HCT116 (cell line): ENCODE measurements at regions not wholly inside any gene's neighbourhood (a gene's known extent, or its start where the extent isn't known, plus 50 kb on each side); places are given as distances from the start of the nearest gene placed in this dataset.
"Not testable (repeated sequence)": the region's sequence is repeated elsewhere in the genome, so short reads cannot be mapped to it uniquely, and the experiment has no call there.

Source experiments
- ATAC-seq: fragments of 200-7000 bp; cut with Tn5 transposase; 2 replicates; pipeline ENCODE4 v1.9.1; 2020; ENCODE audit warnings: mild to moderate bottlenecking, moderate library complexity
- BruUV-seq: library from RNA; stranded (reverse); fragments of 400-500 nt; replicated peaks from 2 replicates; lab custom pipeline; 2021; lab: Mats Ljungman, UMichigan
- CTCF ChIA-PET: fragments of 300-600 bp; sonication (Branson Sonifier 250); formaldehyde crosslinking; loops from one replicate; lab custom pipeline; 2021; ENCODE audit warnings: antibody characterized with exemption; lab: Charles Lee
- POLR2A ChIA-PET: fragments of 300-600, 350-600 bp; sonication (Branson Sonifier 250); formaldehyde crosslinking; loops from one replicate; lab custom pipeline; 2021; ENCODE audit warnings: antibody characterized with exemption; lab: Charles Lee
- RAD21 ChIA-PET, 2 experiments: fragments of 300-600 bp; sonication (Branson Sonifier 250); formaldehyde crosslinking; loops; one replicate each; lab custom pipeline; 2023; ENCODE audit warnings: low total read pairs in 2 of 2; ENCODE audit not compliant: uncharacterized antibody in 2 of 2, unreplicated experiment in 2 of 2, low non-redundant PET in 1 of 2; lab: Charles Lee
- DNase-seq: peaks from one replicate; pipeline ENCODE4 v3.0.0-alpha.2; 2010; ENCODE audit warnings: low read depth, low spot score
- H2AFZ ChIP-seq: fragments of 200-600 bp; shearing (Covaris generic), sonication (generic); 2 replicates; pipeline ENCODE4 v1.6.1; 2017; ENCODE audit warnings: low read depth, mixed run types, mixed read lengths, antibody characterized with exemption, low read length; ENCODE audit not compliant: poor library complexity, severe bottlenecking
- H3K27ac ChIP-seq: 2 replicates; pipeline ENCODE4 v1.5.1; 2012; ENCODE audit warnings: low read depth, low read length
- H3K27me3 ChIP-seq: fragments of 200-600 bp; sonication (generic); 2 replicates; pipeline ENCODE4 v1.6.1; 2016; ENCODE audit warnings: mixed run types, low read length, mixed read lengths; ENCODE audit not compliant: insufficient read depth
- H3K36me3 ChIP-seq, 2 experiments: fragments of 200-500 bp in 1 of 2; fragments of 200-600 bp in 1 of 2; sonication (Bioruptor generic) in 1 of 2; sonication (generic) in 1 of 2; 2 replicates each; pipeline versions ENCODE4 v1.5.1 to v1.6.1; 2014 to 2016; ENCODE audit warnings: low read length in 2 of 2, inconsistent platforms in 1 of 2, mixed read lengths in 1 of 2, mixed run types in 1 of 2; ENCODE audit not compliant: insufficient read depth in 2 of 2, control insufficient read depth in 1 of 2
- H3K4me1 ChIP-seq, 2 experiments: fragments of 200-600 bp in 1 of 2; sonication (generic) in 1 of 2; 2 replicates each; pipeline versions ENCODE4 v1.5.1 to v1.6.1; 2012 to 2017; ENCODE audit warnings: low read length in 2 of 2, inconsistent platforms in 1 of 2, mild to moderate bottlenecking in 1 of 2, mixed read lengths in 1 of 2, mixed run types in 1 of 2, moderate library complexity in 1 of 2; ENCODE audit not compliant: insufficient read depth in 2 of 2, control insufficient read depth in 1 of 2
- H3K4me2 ChIP-seq: fragments of 200-600 bp; sonication (generic); 2 replicates; pipeline ENCODE4 v1.6.1; 2017; ENCODE audit warnings: mixed run types, low read length, mixed read lengths
- H3K4me3 ChIP-seq, 2 experiments: fragments of 200-600 bp in 1 of 2; sonication (generic) in 1 of 2; replicated peaks in 1 of 2; 2 replicates each; pipeline ENCODE4 v1.5.1; 2011 to 2016; ENCODE audit warnings: low read length in 2 of 2, control low read depth in 1 of 2, low read depth in 1 of 2, mild to moderate bottlenecking in 1 of 2, mixed read lengths in 1 of 2, mixed run types in 1 of 2
- H3K79me2 ChIP-seq: fragments of 200-600 bp; sonication (generic); 2 replicates; pipeline ENCODE4 v1.6.1; 2017; ENCODE audit warnings: mild to moderate bottlenecking, mixed run types, low read length, moderate library complexity, mixed read lengths; ENCODE audit not compliant: insufficient read depth
- H3K9ac ChIP-seq: fragments of 200-600 bp; sonication (generic); 2 replicates; pipeline ENCODE4 v1.6.1; 2016; ENCODE audit warnings: low read length, mixed read lengths
- H3K9me2 ChIP-seq: fragments of 200-600 bp; sonication (generic), shearing (Covaris generic); 2 replicates; pipeline ENCODE4 v1.6.1; 2017; ENCODE audit warnings: mixed run types, mild to moderate bottlenecking, moderate library complexity; ENCODE audit not compliant: insufficient read depth
- H3K9me3 ChIP-seq, 2 experiments: fragments of 200-500 bp in 1 of 2; fragments of 200-600 bp in 1 of 2; sonication (Bioruptor generic) in 1 of 2; sonication (generic) in 1 of 2; 2 replicates each; pipeline ENCODE4 v1.6.1; 2014 to 2017; ENCODE audit warnings: low read length in 2 of 2, mixed read lengths in 2 of 2, inconsistent platforms in 1 of 2, low read depth in 1 of 2, mild to moderate bottlenecking in 1 of 2, mixed run types in 1 of 2, moderate library complexity in 1 of 2; ENCODE audit not compliant: control insufficient read depth in 1 of 2, insufficient read depth in 1 of 2
- H4K20me1 ChIP-seq: fragments of 200-600 bp; sonication (generic), shearing (Covaris generic); 2 replicates; pipeline ENCODE4 v1.6.1; 2017; ENCODE audit warnings: mixed run types, mild to moderate bottlenecking, moderate library complexity; ENCODE audit not compliant: insufficient read depth
- intact Hi-C: fragments of 100-400 bp; cut with micrococcal nuclease; formaldehyde crosslinking; loops from 2 replicates; pipeline ENCODE4 v1.10.0; 2022
- TF ChIP-seq, protein P1 (sequence below): IDR thresholded peaks from 2 replicates; pipeline ENCODE4 v1.6.1; 2011; ENCODE audit warnings: mild to moderate bottlenecking, low read length, moderate library complexity; ENCODE audit not compliant: insufficient replicate concordance; ENCODE audit errors: extremely low read depth

DNA sequence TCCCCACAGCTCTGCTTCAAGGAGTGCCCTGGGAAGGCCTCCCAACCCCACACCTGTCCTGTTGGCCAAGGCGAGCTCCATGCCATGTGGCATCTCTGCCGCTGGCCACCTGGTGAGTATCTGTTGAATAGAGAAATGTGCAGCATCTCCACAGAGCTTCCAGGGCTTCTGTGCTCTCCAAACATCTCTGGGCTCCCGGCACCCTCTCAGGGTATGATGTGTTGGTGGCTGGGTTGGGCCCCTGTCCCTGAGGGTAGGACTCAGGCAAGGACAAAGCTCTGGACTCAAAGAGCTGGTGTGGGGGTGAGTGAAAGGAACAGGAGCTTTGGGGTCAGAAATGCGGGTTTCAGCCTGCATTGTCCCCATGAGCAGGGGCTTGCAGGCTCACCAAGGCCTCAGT, 88.6 kb downstream of the TMEM121 start:
- DNase-seq, H3K9me2 ChIP-seq, CTCF ChIA-PET, H3K4me3 ChIP-seq, H3K79me2 ChIP-seq, H3K27ac ChIP-seq, RAD21 ChIA-PET, intact Hi-C loops, H2AFZ ChIP-seq, H3K27me3 ChIP-seq, H3K9ac ChIP-seq, BruUV-seq, H3K36me3 ChIP-seq, ATAC-seq, H4K20me1 ChIP-seq, H3K4me2 ChIP-seq, POLR2A ChIA-PET, H3K9me3 ChIP-seq, H3K4me1 ChIP-seq: not testable (repeated sequence)

DNA sequence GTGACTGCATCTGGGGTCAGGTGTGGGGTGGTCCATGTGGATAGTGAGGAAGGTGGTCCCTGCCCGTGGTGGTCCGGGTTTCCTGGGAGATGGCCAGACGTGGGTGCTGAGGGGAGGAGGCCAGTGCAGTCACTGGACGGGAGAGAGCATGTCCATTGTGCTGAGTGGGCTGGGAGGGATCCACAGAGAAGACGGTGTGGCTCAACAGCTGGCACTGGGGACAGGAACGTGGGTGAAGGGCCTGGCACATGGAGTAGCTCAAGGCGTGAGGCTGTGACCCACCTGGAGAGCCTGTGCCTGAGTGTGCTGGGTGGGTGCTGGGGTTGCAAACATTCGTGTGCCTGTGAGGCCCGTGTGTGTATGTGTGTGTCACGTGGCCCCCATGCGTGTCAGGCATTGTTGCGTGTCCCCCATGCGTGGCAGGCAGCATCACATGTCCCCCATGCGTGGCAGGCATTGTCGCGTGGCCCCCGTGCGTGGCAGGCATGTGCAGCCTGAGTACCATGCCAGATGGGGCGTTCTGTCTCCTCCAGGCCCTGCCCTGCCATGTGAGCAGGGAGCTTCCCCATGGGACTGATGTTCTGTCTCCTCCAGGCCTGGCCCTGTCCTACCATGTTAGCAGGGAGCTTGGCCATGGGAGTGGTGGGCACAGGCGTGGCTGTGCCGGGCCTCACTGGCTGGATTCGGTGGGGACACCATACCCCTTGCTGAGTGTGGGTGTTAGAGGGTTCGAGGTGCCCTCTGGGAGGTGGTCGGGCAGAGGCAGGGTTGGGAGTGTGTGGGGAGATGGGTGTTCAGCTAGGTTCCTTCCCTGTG, 89.8 kb downstream of the TMEM121 start:
- H3K36me3 ChIP-seq, POLR2A ChIA-PET, H3K79me2 ChIP-seq, CTCF ChIA-PET, H3K4me2 ChIP-seq, RAD21 ChIA-PET, H3K27ac ChIP-seq, H3K4me3 ChIP-seq, H3K4me1 ChIP-seq, H4K20me1 ChIP-seq, H3K9ac ChIP-seq, BruUV-seq, H3K9me2 ChIP-seq, H2AFZ ChIP-seq, DNase-seq, H3K27me3 ChIP-seq, H3K9me3 ChIP-seq: not testable (repeated sequence)
- peak; percentile 33; the same call in 1 of the 2 replicates for ATAC-seq
- intact Hi-C loops, result loop anchor here (2.0 kb wide), 1 partner anchor 145 kb away; no protein-coding TSS in a partner anchor

DNA sequence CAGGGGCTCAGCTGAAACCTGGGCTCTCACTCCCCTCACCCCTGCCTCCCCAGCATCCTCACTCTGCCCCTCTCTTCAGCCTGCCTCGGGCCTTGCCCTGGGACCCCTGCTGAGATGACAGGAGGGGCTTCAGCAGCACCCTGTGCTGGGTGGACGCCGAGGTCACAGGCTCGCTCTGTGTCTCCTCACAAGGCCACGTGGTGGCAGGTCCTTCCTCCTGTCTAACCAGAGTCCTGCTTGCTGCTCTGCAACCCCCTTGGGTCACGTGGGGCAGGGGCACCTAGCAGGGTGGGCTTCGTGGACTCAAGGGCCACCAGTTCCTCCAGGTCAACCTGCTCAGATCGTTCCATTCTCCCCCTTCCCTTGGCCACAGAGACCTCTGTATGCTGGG, 90.4 kb downstream of the TMEM121 start:
- RAD21 ChIA-PET, result no interaction called here
- intact Hi-C loops, result loop anchor here (2.0 kb wide), 1 partner anchor 144 kb away; no protein-coding TSS in a partner anchor

More for the DNA sequence above, 90.4 kb downstream of the TMEM121 start:
- Histone ChIP-seq H4K20me1 (no peaks in the 10 kb centered on the region), H3K9ac (no peak overlapping the region), H2AFZ (no peak overlapping the region), H3K79me2 (no peaks in the 10 kb centered on the region), H3K36me3 (no peaks in the 10 kb centered on the region), H3K4me3 (no peak overlapping the region), H3K27me3 (0 out of 2 replicates have a peak, but pooled peaks cover 2% of the 10 kb centered on the region), H3K27ac (no peak overlapping the region), H3K4me1 (no peaks in the 10 kb centered on the region), H3K4me2 (no peak overlapping the region), H3K9me3 (no peaks in the 10 kb centered on the region), H3K9me2 (no peaks in the 10 kb centered on the region)
- ChIA-PET POLR2A (no interaction called here), CTCF (no interaction called here)
- BruUV-seq, result no TSS peak
- DNase-seq (no peak), ATAC-seq (peak; percentile 40; the same call in 1 of the 2 replicates)
- TF ChIP-seq, protein P1, sequence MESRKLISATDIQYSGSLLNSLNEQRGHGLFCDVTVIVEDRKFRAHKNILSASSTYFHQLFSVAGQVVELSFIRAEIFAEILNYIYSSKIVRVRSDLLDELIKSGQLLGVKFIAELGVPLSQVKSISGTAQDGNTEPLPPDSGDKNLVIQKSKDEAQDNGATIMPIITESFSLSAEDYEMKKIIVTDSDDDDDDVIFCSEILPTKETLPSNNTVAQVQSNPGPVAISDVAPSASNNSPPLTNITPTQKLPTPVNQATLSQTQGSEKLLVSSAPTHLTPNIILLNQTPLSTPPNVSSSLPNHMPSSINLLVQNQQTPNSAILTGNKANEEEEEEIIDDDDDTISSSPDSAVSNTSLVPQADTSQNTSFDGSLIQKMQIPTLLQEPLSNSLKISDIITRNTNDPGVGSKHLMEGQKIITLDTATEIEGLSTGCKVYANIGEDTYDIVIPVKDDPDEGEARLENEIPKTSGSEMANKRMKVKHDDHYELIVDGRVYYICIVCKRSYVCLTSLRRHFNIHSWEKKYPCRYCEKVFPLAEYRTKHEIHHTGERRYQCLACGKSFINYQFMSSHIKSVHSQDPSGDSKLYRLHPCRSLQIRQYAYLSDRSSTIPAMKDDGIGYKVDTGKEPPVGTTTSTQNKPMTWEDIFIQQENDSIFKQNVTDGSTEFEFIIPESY, result no peak
